ENCODE measurements at regions not wholly inside any gene's neighbourhood (a gene's known extent, or its start where the extent isn't known, plus 50 kb on each side); places are given as distances from the start of the nearest gene placed in this dataset.
"Not testable (repeated sequence)": the region's sequence is repeated elsewhere in the genome, so short reads cannot be mapped to it uniquely, and the experiment has no call there.

- DNase-seq, result no peak
Measured at GRCh38 chr5:14054111-14054854, 88.9 kb upstream of the TRIO start.

GRCh38 chr5:14050821-14051220, 92.3 kb upstream of the TRIO start:
- DNase-seq, result no peak

- no peak for DNase-seq
Measured at GRCh38 chr5:14048434-14048833, 94.7 kb upstream of the TRIO start.

GRCh38 chr5:14041528-14042192, 97.2 kb upstream of the DNAH5 start:
- DNase-seq, result peak; percentile 36

GRCh38 chr5:14040542-14040941, 96.1 kb upstream of the DNAH5 start:
- DNase-seq, result no peak

GRCh38 chr5:14039576-14039975, 95.1 kb upstream of the DNAH5 start:
- DNase-seq, result no peak

GRCh38 chr5:14039063-14039462, 94.6 kb upstream of the DNAH5 start:
- no peak for DNase-seq

- DNase-seq, result no peak
Measured at GRCh38 chr5:14038341-14038959, 94.0 kb upstream of the DNAH5 start.

- DNase-seq, result no peak
Measured at GRCh38 chr5:14036947-14037346, 92.5 kb upstream of the DNAH5 start.

- no peak for DNase-seq
Measured at GRCh38 chr5:14036514-14036913, 92.0 kb upstream of the DNAH5 start.

- peak; percentile 62 for DNase-seq
Measured at GRCh38 chr5:14035859-14036503, 91.5 kb upstream of the DNAH5 start.

GRCh38 chr5:14034963-14035362, 90.5 kb upstream of the DNAH5 start:
- DNase-seq, result no peak

- DNase-seq, result no peak
Measured at GRCh38 chr5:14032918-14033317, 88.4 kb upstream of the DNAH5 start.

- DNase-seq, result no peak
Measured at GRCh38 chr5:14028938-14029584, 84.6 kb upstream of the DNAH5 start.

GRCh38 chr5:14028188-14028587, 83.7 kb upstream of the DNAH5 start:
- no peak for DNase-seq

GRCh38 chr5:14025569-14026286, 81.2 kb upstream of the DNAH5 start:
- DNase-seq, result no peak

- DNase-seq, result no peak
Measured at GRCh38 chr5:14022971-14023370, 78.5 kb upstream of the DNAH5 start.

- not testable (repeated sequence) for DNase-seq
Measured at GRCh38 chr5:14020944-14021343, 76.5 kb upstream of the DNAH5 start.

- no peak for DNase-seq
Measured at GRCh38 chr5:14019768-14020290, 75.3 kb upstream of the DNAH5 start.

- DNase-seq, result no peak
Measured at GRCh38 chr5:14017904-14018303, 73.4 kb upstream of the DNAH5 start.

- DNase-seq, result no peak
Measured at GRCh38 chr5:14016549-14016948, 72.1 kb upstream of the DNAH5 start.
